HepG2 (cell line): ENCODE measurements at regions not wholly inside any gene's neighbourhood (a gene's known extent, or its start where the extent isn't known, plus 50 kb on each side); places are given as distances from the start of the nearest gene placed in this dataset.

Source experiments
- ATAC-seq: fragments of 200-7000 bp; cut with Tn5 transposase; 3 replicates; pipeline ENCODE4 v1.9.1; 2020; ENCODE audit warnings: mild to moderate bottlenecking, moderate library complexity
- BruUV-seq: library from RNA; stranded (reverse); fragments of 400-500 nt; replicated peaks from 2 replicates; lab custom pipeline; 2021; lab: Mats Ljungman, UMichigan
- CTCF ChIA-PET: fragments of 300-600 bp; formaldehyde crosslinking; extraction: SDS; loops from one replicate; lab custom pipeline; 2021; ENCODE audit warnings: low total read pairs, inconsistent platforms, low intra/inter-chr PET ratio; lab: Yijun Ruan, JAX
- POLR2A ChIA-PET: fragments of 350-600 bp; sonication (Branson Sonifier 250); formaldehyde crosslinking; loops from one replicate; lab custom pipeline; 2020; ENCODE audit warnings: antibody characterized with exemption, inconsistent platforms; lab: Yijun Ruan, JAX
- DNase-seq: peaks from one replicate; pipeline ENCODE4 v3.0.0-alpha.2; 2015; ENCODE audit warnings: low spot score
- FAIRE-seq: peaks from 3 replicates; lab custom pipeline; 2011; peaks lifted over from hg19 to GRCh38; lab: Jason Lieb, UNC
- H2AFZ ChIP-seq: one replicate; pipeline ENCODE4 v1.6.1; 2011; ENCODE audit warnings: low read length, inconsistent platforms
- H3K27ac ChIP-seq: fragments of 300-600 bp; 3 replicates; pipeline ENCODE4 v1.8.0; 2011; ENCODE audit warnings: mixed run types, mild to moderate bottlenecking, mixed read lengths, low read length, inconsistent platforms; ENCODE audit not compliant: insufficient read depth; ENCODE audit errors: extremely low read length
- H3K27me3 ChIP-seq, 2 experiments: fragments of 200-600 bp in 1 of 2; 2 replicates in 1 of 2; 3 replicates in 1 of 2; pipeline versions ENCODE4 v1.6.0 to v1.8.0; 2011; ENCODE audit warnings: low read length in 2 of 2, mild to moderate bottlenecking in 2 of 2, moderate library complexity in 2 of 2, inconsistent platforms in 1 of 2; ENCODE audit not compliant: insufficient read depth in 2 of 2, control insufficient read depth in 1 of 2
- H3K36me3 ChIP-seq, 2 experiments: fragments of 200-600 bp in 1 of 2; replicated peaks in 1 of 2; 2 replicates in 1 of 2; 3 replicates in 1 of 2; pipeline versions ENCODE4 v1.5.1 to v1.8.0; 2011; ENCODE audit warnings: low read length in 2 of 2, inconsistent platforms in 1 of 2; ENCODE audit not compliant: insufficient read depth in 2 of 2, control insufficient read depth in 1 of 2
- H3K4me1 ChIP-seq: 2 replicates; pipeline ENCODE4 v1.5.1; 2012; ENCODE audit warnings: low read length, inconsistent platforms; ENCODE audit not compliant: insufficient read depth
- H3K4me2 ChIP-seq: 2 replicates; pipeline ENCODE4 v1.6.0; 2011; ENCODE audit warnings: low read depth, low read length, inconsistent platforms
- H3K4me3 ChIP-seq, 3 experiments: fragments of 200-600 bp in 1 of 3; sonication (generic), shearing (Covaris generic) in 1 of 3; replicated peaks in 1 of 3; 2 replicates each; pipeline ENCODE4 v1.5.1; 2011 to 2016; ENCODE audit warnings: low read length in 3 of 3, inconsistent platforms in 2 of 3, low read depth in 2 of 3, mild to moderate bottlenecking in 2 of 3, control low read depth in 1 of 3, mixed read lengths in 1 of 3; ENCODE audit not compliant: insufficient read depth in 1 of 3
- H3K79me2 ChIP-seq: one replicate; pipeline ENCODE4 v1.6.1; 2011; ENCODE audit warnings: low read length, inconsistent platforms; ENCODE audit not compliant: insufficient read depth
- H3K9ac ChIP-seq: 2 replicates; pipeline ENCODE4 v1.6.0; 2011; ENCODE audit warnings: mild to moderate bottlenecking, low read depth, low read length, inconsistent platforms; ENCODE audit not compliant: insufficient read depth
- H3K9me3 ChIP-seq: 2 replicates; pipeline ENCODE4 v1.5.1; 2012; ENCODE audit warnings: mild to moderate bottlenecking, low read length
- H4K20me1 ChIP-seq: 2 replicates; pipeline ENCODE4 v1.6.0; 2011; ENCODE audit warnings: inconsistent platforms, mild to moderate bottlenecking, low read length, moderate library complexity; ENCODE audit not compliant: insufficient read depth
- CTCF ChIP-seq: sonication (generic); formaldehyde crosslinking; IDR thresholded peaks from 2 replicates; pipeline ENCODE4 v1.5.0; 2020; ENCODE audit warnings: mild to moderate bottlenecking, missing genetic modification reagents, moderate library complexity
- ETS1 ChIP-seq: sonication (generic); formaldehyde crosslinking; IDR thresholded peaks from 2 replicates; pipeline ENCODE4 v1.4.0; 2020; ENCODE audit warnings: missing genetic modification reagents
- GPN1 ChIP-seq: sonication (generic); formaldehyde crosslinking; IDR thresholded peaks from 2 replicates; pipeline ENCODE4 v1.5.1; 2020; ENCODE audit warnings: missing genetic modification reagents, borderline replicate concordance
- HDAC6 ChIP-seq: fragments of 200-600 bp; sonication (generic); IDR thresholded peaks from 2 replicates; pipeline ENCODE4 v1.7.0; 2017; ENCODE audit warnings: mild to moderate bottlenecking, antibody characterized with exemption, low read length, low read depth
- KIAA2018 ChIP-seq: sonication (generic); formaldehyde crosslinking; IDR thresholded peaks from 2 replicates; pipeline ENCODE4 v1.5.0; 2020; ENCODE audit warnings: mild to moderate bottlenecking, missing genetic modification reagents, borderline replicate concordance
- MXD3 ChIP-seq: IDR thresholded peaks from 2 replicates; pipeline ENCODE4 v1.6.1; 2016; ENCODE audit warnings: mild to moderate bottlenecking, missing biosample characterization, missing genetic modification reagents
- MYC ChIP-seq: sonication (generic); formaldehyde crosslinking; IDR thresholded peaks from 2 replicates; pipeline ENCODE4 v1.9.0; 2021; ENCODE audit warnings: missing genetic modification reagents, borderline replicate concordance
- SNAPC2 ChIP-seq: sonication (generic); formaldehyde crosslinking; IDR thresholded peaks from 2 replicates; pipeline ENCODE4 v1.8.1; 2022; ENCODE audit warnings: mild to moderate bottlenecking, missing genetic modification reagents
- ZFP91 ChIP-seq: sonication (generic); formaldehyde crosslinking; IDR thresholded peaks from 2 replicates; pipeline ENCODE4 v1.9.0; 2022; ENCODE audit warnings: missing genetic modification reagents, mild to moderate bottlenecking, borderline replicate concordance
- WGBS: methylation state at CpG from one replicate; pipeline ENCODE4 v1.1.6; 2017; ENCODE audit warnings: low lambda C conversion rate; 5-methylcytosine and 5-hydroxymethylcytosine counted together
- in situ Hi-C: cut with HindIII; loops from 2 replicates; pipeline ENCODE4 v1.10.0; 2017; ENCODE audit warnings: low pct_unique_long_range_greater_than_20kb; ENCODE audit not compliant: extremely low pct_ligation_motif_present
- intact Hi-C: fragments of 100-400 bp; cut with micrococcal nuclease; formaldehyde crosslinking; loops from one replicate; pipeline ENCODE4 v1.10.0; 2022; ENCODE audit not compliant: unreplicated experiment

GRCh38 chr11:122202951-122203456 is 87.0 kb upstream of the BLID start:
- no peak overlapping the region for H3K4me2 ChIP-seq
- no peak overlapping the region for H3K27ac ChIP-seq
- WGBS: 18% methylated on average over 6 of the region's 19 CpGs
- H3K27me3 ChIP-seq: peaks cover 0 to 8% of the 10 kb centered on the region in 2 experiments; a peak in 1 of 5 replicates
- no peak overlapping the region for H3K4me3 ChIP-seq
- CTCF ChIA-PET: interaction anchor here (1.5 to 2.8 kb wide), 4 partner anchors 183 to 553 kb away, joined by 4 to 45 read pairs (median 4); no protein-coding TSS in a partner anchor
- H3K79me2 ChIP-seq: no peaks in the 10 kb centered on the region
- POLR2A ChIA-PET: no interaction called here
- H3K9ac ChIP-seq: no peak overlapping the region
- ATAC-seq (peak; percentile 98), DNase-seq (peak; percentile 17), FAIRE-seq (peak; percentile 37)
- no peaks in the 10 kb centered on the region for H3K9me3 ChIP-seq
- no TSS peak for BruUV-seq
- no peaks in the 10 kb centered on the region for H4K20me1 ChIP-seq
- H3K36me3 ChIP-seq: no peaks in the 10 kb centered on the region
- H3K4me1 ChIP-seq: peaks cover 19% of the 10 kb centered on the region
- in situ Hi-C loops (no loop called here), intact Hi-C loops (loop anchor here (2.0 kb wide), 1 partner anchor 94 kb away; no protein-coding TSS in a partner anchor)
- no peak overlapping the region for H2AFZ ChIP-seq
- TF ChIP-seq MYC (0 out of 2 replicates have a peak, but pooled peaks have one; percentile 17), CTCF (CRISPR knock-in tag) (peak; percentile 87), HDAC6 (no peak), ZFP91 (peak; percentile 15; the same call in 1 of the 2 replicates), SNAPC2 (CRISPR knock-in tag) (no peak), GPN1 (CRISPR knock-in tag) (no peak), ETS1 (no peak), MXD3 (CRISPR knock-in tag) (no peak), KIAA2018 (CRISPR knock-in tag) (no peak)
